ENCODE measurements at regions not wholly inside any gene's neighbourhood (a gene's known extent, or its start where the extent isn't known, plus 50 kb on each side); places are given as distances from the start of the nearest gene placed in this dataset.
"Not testable (repeated sequence)": the region's sequence is repeated elsewhere in the genome, so short reads cannot be mapped to it uniquely, and the experiment has no call there.

GRCh38 chr12:83954071-83954789 lies 958.4 kb downstream of the SLC6A15 start:
- DNase-seq (ENCODE audit: low read depth): no peak

GRCh38 chr12:83945871-83946270 lies 966.7 kb downstream of the SLC6A15 start:
- no peak for DNase-seq (ENCODE audit: low read depth)

GRCh38 chr12:83939718-83940117 lies 972.9 kb downstream of the SLC6A15 start:
- DNase-seq (ENCODE audit: low read depth): no peak

GRCh38 chr12:83933615-83934014 lies 979.0 kb downstream of the SLC6A15 start:
- no peak for DNase-seq (ENCODE audit: low read depth)

- no peak for DNase-seq (ENCODE audit: low read depth)
Observed at GRCh38 chr12:83932011-83932410, 980.6 kb downstream of the SLC6A15 start.

- DNase-seq (ENCODE audit: low read depth): no peak
Observed at GRCh38 chr12:83931451-83931850, 981.1 kb downstream of the SLC6A15 start.

GRCh38 chr12:83929792-83930191 lies 982.8 kb downstream of the SLC6A15 start:
- DNase-seq (ENCODE audit: low read depth): not testable (repeated sequence)

- DNase-seq (ENCODE audit: low read depth): no peak
Observed at GRCh38 chr12:83920821-83921547, 991.6 kb downstream of the SLC6A15 start.

- DNase-seq (ENCODE audit: low read depth): no peak
Observed at GRCh38 chr12:83919081-83919480, 993.5 kb downstream of the SLC6A15 start.

GRCh38 chr12:83904175-83904574 lies 1008.4 kb downstream of the SLC6A15 start:
- no peak for DNase-seq (ENCODE audit: low read depth)

GRCh38 chr12:83896416-83896815 lies 1016.2 kb downstream of the SLC6A15 start:
- DNase-seq (ENCODE audit: low read depth): no peak

GRCh38 chr12:83893101-83893500 lies 1019.5 kb downstream of the SLC6A15 start:
- no peak for DNase-seq (ENCODE audit: low read depth)

- DNase-seq (ENCODE audit: low read depth): no peak
Observed at GRCh38 chr12:83889745-83890144, 1022.9 kb downstream of the SLC6A15 start.

GRCh38 chr12:83886479-83886878 lies 1026.1 kb downstream of the SLC6A15 start:
- DNase-seq (ENCODE audit: low read depth): no peak

GRCh38 chr12:83870921-83871599 lies 1041.5 kb downstream of the SLC6A15 start:
- not testable (repeated sequence) for DNase-seq (ENCODE audit: low read depth)

- no peak for DNase-seq (ENCODE audit: low read depth)
Observed at GRCh38 chr12:83866477-83866876, 1046.1 kb downstream of the SLC6A15 start.

GRCh38 chr12:83865431-83865830 lies 1047.2 kb downstream of the SLC6A15 start:
- DNase-seq (ENCODE audit: low read depth): no peak

GRCh38 chr12:83864054-83864453 lies 1048.5 kb downstream of the SLC6A15 start:
- no peak for DNase-seq (ENCODE audit: low read depth)

GRCh38 chr12:83859021-83859420 lies 1053.6 kb downstream of the SLC6A15 start:
- no peak for DNase-seq (ENCODE audit: low read depth)

- no peak for DNase-seq (ENCODE audit: low read depth)
Observed at GRCh38 chr12:83856803-83857202, 1055.8 kb downstream of the SLC6A15 start.

GRCh38 chr12:83850531-83850930 lies 1062.1 kb downstream of the SLC6A15 start:
- DNase-seq (ENCODE audit: low read depth): no peak

- DNase-seq (ENCODE audit: low read depth): no peak
Observed at GRCh38 chr12:83848702-83849101, 1063.9 kb downstream of the SLC6A15 start.

Data from myocyte (in vitro differentiated cells).